ENCODE measurements at regions not wholly inside any gene's neighbourhood (a gene's known extent, or its start where the extent isn't known, plus 50 kb on each side); places are given as distances from the start of the nearest gene placed in this dataset.
"Not testable (repeated sequence)": the region's sequence is repeated elsewhere in the genome, so short reads cannot be mapped to it uniquely, and the experiment has no call there.

DNA sequence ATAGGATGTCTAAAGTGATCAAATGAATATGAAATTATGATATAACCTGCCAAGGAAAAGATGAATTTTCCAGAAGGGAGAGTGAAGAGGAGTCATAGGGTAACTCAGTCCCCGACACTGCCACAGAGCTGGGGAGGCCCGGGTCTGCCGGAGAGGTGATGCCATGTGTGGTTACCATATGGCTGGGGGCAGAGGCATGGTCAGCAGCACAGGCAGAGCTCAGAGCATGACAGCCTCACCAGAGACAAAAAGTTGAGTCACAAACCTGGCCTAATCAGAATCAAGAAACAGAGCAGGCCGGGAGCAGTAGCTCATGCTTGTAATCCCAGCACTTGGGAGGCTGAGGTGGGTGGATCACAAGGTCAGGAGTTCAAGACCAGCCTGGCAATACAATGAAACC, 322.4 kb downstream of the GOLGA6L6 start:
- not testable (repeated sequence) for H3K9ac ChIP-seq (ENCODE audit: low read length); H3K27ac ChIP-seq (ENCODE audit: low read depth, low read length); H2BK15ac ChIP-seq (replicated peaks; ENCODE audit: low read depth); H3K79me1 ChIP-seq (ENCODE audit: low read length); H3K56ac ChIP-seq (ENCODE audit: low read length); H3K4ac ChIP-seq (ENCODE audit: low read depth, low read length); H2AK5ac ChIP-seq (ENCODE audit: low read length); H3K79me2 ChIP-seq (ENCODE audit: control insufficient read depth, insufficient read depth, low read length); H4K8ac ChIP-seq (ENCODE audit: low read depth, low read length); H2BK5ac ChIP-seq (ENCODE audit: low read length); H3K4me2 ChIP-seq (ENCODE audit: low read length); H3K27me3 ChIP-seq (ENCODE audit: insufficient read depth, low read length, poor library complexity); H2BK120ac ChIP-seq (ENCODE audit: low read depth, low read length); DNase-seq; H3K36me3 ChIP-seq (ENCODE audit: control insufficient read depth, insufficient read depth, low read length); H4K5ac ChIP-seq (ENCODE audit: low read length); H3K4me1 ChIP-seq (ENCODE audit: control insufficient read depth, low read depth, low read length); H3K18ac ChIP-seq (ENCODE audit: low read length); H3K23ac ChIP-seq (ENCODE audit: low read length); H3K4me3 ChIP-seq (ENCODE audit: low read length)
- WGBS (ENCODE audit: extremely low coverage, insufficient coverage, low lambda C conversion rate), result no CpG with 5 or more reads among the region's 4 CpGs

GRCh38 chr15:20215700-20216099, 325.9 kb downstream of the GOLGA6L6 start:
- not testable (repeated sequence) for H3K27ac ChIP-seq (ENCODE audit: low read depth, low read length); H3K18ac ChIP-seq (ENCODE audit: low read length); H3K4ac ChIP-seq (ENCODE audit: low read depth, low read length); H4K5ac ChIP-seq (ENCODE audit: low read length); H3K4me3 ChIP-seq (ENCODE audit: low read length); H4K8ac ChIP-seq (ENCODE audit: low read depth, low read length); H3K4me1 ChIP-seq (ENCODE audit: control insufficient read depth, low read depth, low read length); H3K9ac ChIP-seq (ENCODE audit: low read length); H3K23ac ChIP-seq (ENCODE audit: low read length); H3K79me1 ChIP-seq (ENCODE audit: low read length); H3K79me2 ChIP-seq (ENCODE audit: control insufficient read depth, insufficient read depth, low read length); H2AK5ac ChIP-seq (ENCODE audit: low read length); H2BK120ac ChIP-seq (ENCODE audit: low read depth, low read length); H3K4me2 ChIP-seq (ENCODE audit: low read length); H2BK5ac ChIP-seq (ENCODE audit: low read length); DNase-seq; H2BK15ac ChIP-seq (replicated peaks; ENCODE audit: low read depth); H3K56ac ChIP-seq (ENCODE audit: low read length); H3K36me3 ChIP-seq (ENCODE audit: control insufficient read depth, insufficient read depth, low read length); H3K27me3 ChIP-seq (ENCODE audit: insufficient read depth, low read length, poor library complexity)
- WGBS (ENCODE audit: extremely low coverage, insufficient coverage, low lambda C conversion rate), result no CpG with 5 or more reads among the region's 4 CpGs

- WGBS (ENCODE audit: extremely low coverage, insufficient coverage, low lambda C conversion rate), result no CpG with 5 or more reads among the region's 1 CpG
- not testable (repeated sequence) for H3K56ac ChIP-seq (ENCODE audit: low read length); H2BK120ac ChIP-seq (ENCODE audit: low read depth, low read length); H3K4me2 ChIP-seq (ENCODE audit: low read length); H3K27ac ChIP-seq (ENCODE audit: low read depth, low read length); H4K8ac ChIP-seq (ENCODE audit: low read depth, low read length); H3K79me2 ChIP-seq (ENCODE audit: control insufficient read depth, insufficient read depth, low read length); H3K4me1 ChIP-seq (ENCODE audit: control insufficient read depth, low read depth, low read length); H2BK5ac ChIP-seq (ENCODE audit: low read length); H2AK5ac ChIP-seq (ENCODE audit: low read length); H3K36me3 ChIP-seq (ENCODE audit: control insufficient read depth, insufficient read depth, low read length); H3K27me3 ChIP-seq (ENCODE audit: insufficient read depth, low read length, poor library complexity); H3K4me3 ChIP-seq (ENCODE audit: low read length); H2BK15ac ChIP-seq (replicated peaks; ENCODE audit: low read depth); DNase-seq; H3K18ac ChIP-seq (ENCODE audit: low read length); H3K4ac ChIP-seq (ENCODE audit: low read depth, low read length); H3K9ac ChIP-seq (ENCODE audit: low read length); H4K5ac ChIP-seq (ENCODE audit: low read length); H3K79me1 ChIP-seq (ENCODE audit: low read length); H3K23ac ChIP-seq (ENCODE audit: low read length)
These were observed 327.5 kb downstream of the GOLGA6L6 start for GRCh38 chr15:20214101-20214500.

GRCh38 chr15:20211508-20211907, 330.1 kb downstream of the GOLGA6L6 start:
- not testable (repeated sequence) for H3K27me3 ChIP-seq (ENCODE audit: insufficient read depth, low read length, poor library complexity); H2BK5ac ChIP-seq (ENCODE audit: low read length); H4K5ac ChIP-seq (ENCODE audit: low read length); H3K56ac ChIP-seq (ENCODE audit: low read length); H3K4me1 ChIP-seq (ENCODE audit: control insufficient read depth, low read depth, low read length); H3K9ac ChIP-seq (ENCODE audit: low read length); H3K27ac ChIP-seq (ENCODE audit: low read depth, low read length); H3K79me1 ChIP-seq (ENCODE audit: low read length); H3K23ac ChIP-seq (ENCODE audit: low read length); H2AK5ac ChIP-seq (ENCODE audit: low read length); H3K18ac ChIP-seq (ENCODE audit: low read length); H2BK15ac ChIP-seq (replicated peaks; ENCODE audit: low read depth); H4K8ac ChIP-seq (ENCODE audit: low read depth, low read length); H2BK120ac ChIP-seq (ENCODE audit: low read depth, low read length); H3K79me2 ChIP-seq (ENCODE audit: control insufficient read depth, insufficient read depth, low read length); DNase-seq; H3K4me3 ChIP-seq (ENCODE audit: low read length); H3K4me2 ChIP-seq (ENCODE audit: low read length); H3K4ac ChIP-seq (ENCODE audit: low read depth, low read length); H3K36me3 ChIP-seq (ENCODE audit: control insufficient read depth, insufficient read depth, low read length)

DNA sequence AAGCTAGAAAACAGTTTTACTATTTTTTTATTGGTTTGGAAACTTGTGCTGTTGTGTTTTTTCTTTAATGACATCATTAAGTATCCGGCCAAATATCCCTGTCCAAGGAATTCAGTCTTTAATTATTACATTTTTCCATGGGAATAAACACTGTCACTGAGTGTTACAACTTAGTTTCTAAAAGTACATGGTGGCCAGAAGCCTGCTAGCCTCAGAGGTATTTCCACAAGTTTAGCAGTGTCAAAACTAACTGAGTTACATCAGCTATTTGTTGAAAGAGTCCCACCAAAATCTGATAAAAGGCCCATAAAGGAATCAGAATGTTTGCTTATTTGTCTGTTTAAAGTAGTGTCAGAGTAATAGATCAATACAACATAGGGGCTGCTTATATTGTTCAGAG, 331.6 kb downstream of the GOLGA6L6 start:
- not testable (repeated sequence) for H3K4me3 ChIP-seq (ENCODE audit: low read length); DNase-seq; H3K23ac ChIP-seq (ENCODE audit: low read length); H3K4ac ChIP-seq (ENCODE audit: low read depth, low read length); H2BK5ac ChIP-seq (ENCODE audit: low read length); H3K27ac ChIP-seq (ENCODE audit: low read depth, low read length); H3K79me2 ChIP-seq (ENCODE audit: control insufficient read depth, insufficient read depth, low read length); H2BK15ac ChIP-seq (replicated peaks; ENCODE audit: low read depth); H3K4me2 ChIP-seq (ENCODE audit: low read length); H2AK5ac ChIP-seq (ENCODE audit: low read length); H2BK120ac ChIP-seq (ENCODE audit: low read depth, low read length); H3K36me3 ChIP-seq (ENCODE audit: control insufficient read depth, insufficient read depth, low read length); H3K79me1 ChIP-seq (ENCODE audit: low read length); H3K9ac ChIP-seq (ENCODE audit: low read length); H4K5ac ChIP-seq (ENCODE audit: low read length); H4K8ac ChIP-seq (ENCODE audit: low read depth, low read length); H3K4me1 ChIP-seq (ENCODE audit: control insufficient read depth, low read depth, low read length); H3K27me3 ChIP-seq (ENCODE audit: insufficient read depth, low read length, poor library complexity); H3K18ac ChIP-seq (ENCODE audit: low read length); H3K56ac ChIP-seq (ENCODE audit: low read length)
- no CpG with 5 or more reads among the region's 1 CpG for WGBS (ENCODE audit: extremely low coverage, insufficient coverage, low lambda C conversion rate)

DNA sequence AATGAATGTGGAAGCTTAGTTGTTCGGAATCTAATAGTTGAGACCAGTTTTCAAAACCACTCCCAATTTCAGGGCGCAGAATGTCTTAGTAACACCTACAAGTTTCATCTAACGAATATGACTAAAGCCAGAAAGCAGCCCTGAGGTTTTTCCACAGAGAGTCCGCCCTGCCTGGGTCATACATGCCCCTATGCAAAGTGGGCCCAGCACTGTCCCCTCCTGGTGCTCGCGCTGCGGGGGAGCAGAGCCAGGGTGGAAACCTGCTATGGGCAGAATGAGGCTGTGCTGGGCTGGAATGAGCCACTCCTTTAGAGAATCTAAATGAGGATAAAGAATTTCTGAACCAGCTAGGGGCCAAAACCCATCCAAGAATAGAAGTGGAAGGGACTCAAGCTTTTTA, 334.0 kb downstream of the GOLGA6L6 start:
- not testable (repeated sequence) for H3K4me3 ChIP-seq (ENCODE audit: low read length); DNase-seq; H3K79me1 ChIP-seq (ENCODE audit: low read length); H3K4me2 ChIP-seq (ENCODE audit: low read length); H2BK5ac ChIP-seq (ENCODE audit: low read length); H3K56ac ChIP-seq (ENCODE audit: low read length); H3K79me2 ChIP-seq (ENCODE audit: control insufficient read depth, insufficient read depth, low read length); H4K8ac ChIP-seq (ENCODE audit: low read depth, low read length); H3K27ac ChIP-seq (ENCODE audit: low read depth, low read length); H3K18ac ChIP-seq (ENCODE audit: low read length); H3K9ac ChIP-seq (ENCODE audit: low read length); H3K4ac ChIP-seq (ENCODE audit: low read depth, low read length); H3K23ac ChIP-seq (ENCODE audit: low read length); H2AK5ac ChIP-seq (ENCODE audit: low read length); H3K27me3 ChIP-seq (ENCODE audit: insufficient read depth, low read length, poor library complexity); H3K36me3 ChIP-seq (ENCODE audit: control insufficient read depth, insufficient read depth, low read length); H2BK120ac ChIP-seq (ENCODE audit: low read depth, low read length); H4K5ac ChIP-seq (ENCODE audit: low read length); H3K4me1 ChIP-seq (ENCODE audit: control insufficient read depth, low read depth, low read length); H2BK15ac ChIP-seq (replicated peaks; ENCODE audit: low read depth)
- WGBS (ENCODE audit: extremely low coverage, insufficient coverage, low lambda C conversion rate), result no CpG with 5 or more reads among the region's 7 CpGs

All from mesendoderm (in vitro differentiated cells).